BJ (cell line): ENCODE measurements at regions not wholly inside any gene's neighbourhood (a gene's known extent, or its start where the extent isn't known, plus 50 kb on each side); places are given as distances from the start of the nearest gene placed in this dataset.

ENCODE experiments used
- CTCF ChIA-PET: fragments of 350-600 bp; formaldehyde crosslinking; extraction: SDS; loops from one replicate; lab custom pipeline; 2021; ENCODE audit warnings: antibody characterized with exemption, inconsistent platforms; lab: Yijun Ruan, JAX
- POLR2A ChIA-PET: fragments of 300-600 bp; sonication (Branson Sonifier 250); formaldehyde crosslinking; extraction: SDS; loops from one replicate; lab custom pipeline; 2021; ENCODE audit warnings: antibody characterized with exemption; lab: Charles Lee
- DNase-seq: peaks from one replicate; pipeline ENCODE4 v3.0.0-alpha.2; 2011; ENCODE audit warnings: low read depth
- H3K27me3 ChIP-seq: 2 replicates; pipeline ENCODE4 v1.6.0; 2011; ENCODE audit warnings: low read length; ENCODE audit not compliant: control insufficient read depth, insufficient read depth
- H3K36me3 ChIP-seq: 2 replicates; pipeline ENCODE4 v1.5.1; 2011; ENCODE audit warnings: low read length; ENCODE audit not compliant: control insufficient read depth, insufficient read depth
- H3K4me3 ChIP-seq: 2 replicates; pipeline ENCODE4 v1.5.1; 2011; ENCODE audit warnings: low read depth, mild to moderate bottlenecking, control low read depth, low read length
- TF ChIP-seq, protein P1 (sequence below): IDR thresholded peaks from 2 replicates; pipeline ENCODE4 v1.5.1; 2011; ENCODE audit warnings: low read depth, mild to moderate bottlenecking, control low read depth, inconsistent platforms, low read length, moderate library complexity; ENCODE audit not compliant: insufficient read depth

- Histone ChIP-seq H3K4me3 (no peak overlapping the region), H3K36me3 (no peaks in the 10 kb centered on the region), H3K27me3 (no peaks in the 10 kb centered on the region)
- no peak for DNase-seq
- TF ChIP-seq, protein P1, sequence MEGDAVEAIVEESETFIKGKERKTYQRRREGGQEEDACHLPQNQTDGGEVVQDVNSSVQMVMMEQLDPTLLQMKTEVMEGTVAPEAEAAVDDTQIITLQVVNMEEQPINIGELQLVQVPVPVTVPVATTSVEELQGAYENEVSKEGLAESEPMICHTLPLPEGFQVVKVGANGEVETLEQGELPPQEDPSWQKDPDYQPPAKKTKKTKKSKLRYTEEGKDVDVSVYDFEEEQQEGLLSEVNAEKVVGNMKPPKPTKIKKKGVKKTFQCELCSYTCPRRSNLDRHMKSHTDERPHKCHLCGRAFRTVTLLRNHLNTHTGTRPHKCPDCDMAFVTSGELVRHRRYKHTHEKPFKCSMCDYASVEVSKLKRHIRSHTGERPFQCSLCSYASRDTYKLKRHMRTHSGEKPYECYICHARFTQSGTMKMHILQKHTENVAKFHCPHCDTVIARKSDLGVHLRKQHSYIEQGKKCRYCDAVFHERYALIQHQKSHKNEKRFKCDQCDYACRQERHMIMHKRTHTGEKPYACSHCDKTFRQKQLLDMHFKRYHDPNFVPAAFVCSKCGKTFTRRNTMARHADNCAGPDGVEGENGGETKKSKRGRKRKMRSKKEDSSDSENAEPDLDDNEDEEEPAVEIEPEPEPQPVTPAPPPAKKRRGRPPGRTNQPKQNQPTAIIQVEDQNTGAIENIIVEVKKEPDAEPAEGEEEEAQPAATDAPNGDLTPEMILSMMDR, result no peak
- ChIA-PET POLR2A (no interaction called here), CTCF (interaction anchor here (1.7 kb wide), 1 partner anchor 76 kb away, joined by 7 read pairs; no protein-coding TSS in a partner anchor)
Observed at GRCh38 chr11:31881825-31882224, 70.7 kb upstream of the PAX6 start.

- TF ChIP-seq, protein P1, result no peak
- H3K4me3 ChIP-seq, result no peak overlapping the region
- CTCF ChIA-PET, result interaction anchor here (1.8 kb wide), 1 partner anchor 9 kb away, joined by 5 read pairs; no protein-coding TSS in a partner anchor
- H3K27me3 ChIP-seq, result no peaks in the 10 kb centered on the region
- POLR2A ChIA-PET, result no interaction called here
- no peaks in the 10 kb centered on the region for H3K36me3 ChIP-seq
- no peak for DNase-seq
Observed at GRCh38 chr11:31879681-31880080, 68.6 kb upstream of the PAX6 start.

- Histone ChIP-seq H3K27me3 (no peaks in the 10 kb centered on the region), H3K4me3 (no peak overlapping the region), H3K36me3 (no peaks in the 10 kb centered on the region)
- ChIA-PET POLR2A (no interaction called here), CTCF (no interaction called here)
- TF ChIP-seq, protein P1, result no peak
- no peak for DNase-seq
Observed at GRCh38 chr11:31877863-31878262, 66.7 kb upstream of the PAX6 start.

DNA sequence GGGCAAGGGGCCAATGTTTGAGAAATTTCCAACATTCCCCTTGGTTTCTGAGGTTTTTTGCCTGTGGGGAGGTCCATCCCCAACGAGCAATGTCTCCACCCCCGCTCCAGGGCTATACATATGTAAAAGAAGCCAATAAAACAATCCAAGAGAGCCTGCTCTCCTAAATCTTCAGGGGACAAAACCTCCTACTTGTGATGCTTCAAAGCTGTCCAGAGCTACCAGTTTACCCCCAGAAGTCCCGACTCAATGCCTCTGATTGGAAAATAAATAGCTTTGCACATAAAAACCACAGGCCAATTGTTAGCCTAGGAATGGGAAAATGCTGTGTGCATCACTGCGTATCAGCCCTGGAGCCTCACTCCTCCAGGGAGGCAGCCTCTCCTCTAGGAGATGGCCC is 66.0 kb upstream of the PAX6 start:
- Histone ChIP-seq H3K36me3 (no peaks in the 10 kb centered on the region), H3K4me3 (no peak overlapping the region), H3K27me3 (no peaks in the 10 kb centered on the region)
- no peak for DNase-seq
- ChIA-PET POLR2A (no interaction called here), CTCF (no interaction called here)
- TF ChIP-seq, protein P1, result no peak

DNA sequence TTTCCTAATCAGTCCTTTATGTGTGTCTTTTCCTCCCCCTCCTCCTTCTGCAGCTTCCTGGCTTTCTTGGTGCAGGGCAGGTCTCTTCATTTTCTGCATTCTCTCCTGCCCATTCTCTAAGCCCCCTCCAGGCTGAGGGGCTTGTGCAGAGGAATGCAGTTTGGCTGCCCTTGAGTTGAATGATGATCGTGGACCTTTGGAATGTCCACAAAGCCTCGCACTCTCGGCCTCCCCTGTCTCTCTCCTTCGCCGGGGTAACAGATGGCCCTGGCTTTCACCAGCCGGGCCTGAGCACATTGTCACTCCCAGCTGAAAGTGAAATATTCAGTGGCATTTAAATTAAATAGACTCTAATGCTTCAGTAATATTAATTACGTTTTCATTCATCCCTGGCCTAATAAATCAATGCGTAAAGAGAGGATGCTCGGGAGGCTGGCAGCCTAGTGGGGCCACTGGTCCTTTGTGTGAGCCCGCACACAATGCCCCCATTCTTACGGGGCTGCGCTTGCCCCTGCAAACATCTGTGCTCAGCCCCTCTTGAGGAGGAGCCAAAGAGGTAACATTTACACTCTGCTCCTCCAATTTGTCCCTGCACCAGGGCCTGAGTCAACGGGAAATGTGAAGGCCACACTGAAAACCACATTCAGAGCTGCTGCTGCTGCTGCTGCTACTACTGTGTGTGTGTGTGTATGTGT is 64.9 kb upstream of the PAX6 start:
- H3K27me3 ChIP-seq, result no peaks in the 10 kb centered on the region
- TF ChIP-seq, protein P1, result no peak
- DNase-seq, result no peak
- POLR2A ChIA-PET, result no interaction called here
- H3K4me3 ChIP-seq, result no peak overlapping the region
- H3K36me3 ChIP-seq, result no peaks in the 10 kb centered on the region
- CTCF ChIA-PET, result no interaction called here
